Endodermal cell (in vitro differentiated cells): ENCODE measurements at regions not wholly inside any gene's neighbourhood (a gene's known extent, or its start where the extent isn't known, plus 50 kb on each side); places are given as distances from the start of the nearest gene placed in this dataset.

Experiments used
- DNase-seq: peaks from one replicate; pipeline ENCODE4 v3.0.0-alpha.2; 2017
- H3K27ac ChIP-seq: 2 replicates; pipeline ENCODE4 v1.5.1; 2013; ENCODE audit warnings: mild to moderate bottlenecking, low read depth, low read length, moderate library complexity
- H3K27me3 ChIP-seq: 2 replicates; pipeline ENCODE4 v1.6.1; 2013; ENCODE audit warnings: mild to moderate bottlenecking, low read length, moderate library complexity; ENCODE audit not compliant: insufficient read depth, control insufficient read depth, poor library complexity, severe bottlenecking
- H3K36me3 ChIP-seq: 2 replicates; pipeline ENCODE4 v1.7.0; 2013; ENCODE audit warnings: mild to moderate bottlenecking, low read length, moderate library complexity; ENCODE audit not compliant: control insufficient read depth, insufficient read depth
- H3K4me1 ChIP-seq: one replicate; pipeline ENCODE4 v1.7.0; 2013; ENCODE audit warnings: low read length; ENCODE audit not compliant: control insufficient read depth, insufficient read depth
- H3K4me3 ChIP-seq: 2 replicates; pipeline ENCODE4 v1.5.1; 2013; ENCODE audit warnings: mild to moderate bottlenecking, low read length, moderate library complexity
- H3K9ac ChIP-seq: 2 replicates; pipeline ENCODE4 v1.6.1; 2013; ENCODE audit warnings: mild to moderate bottlenecking, low read length, moderate library complexity; ENCODE audit not compliant: poor library complexity, severe bottlenecking; ENCODE audit errors: extremely low read depth
- H3K9me3 ChIP-seq: 2 replicates; pipeline ENCODE4 v1.6.1; 2013; ENCODE audit warnings: mild to moderate bottlenecking, low read length, moderate library complexity; ENCODE audit not compliant: control insufficient read depth
- H3K27ac Mint-ChIP-seq: 2 replicates; pipeline ENCODE4 v1.8.0; 2020; ENCODE audit warnings: mixed read lengths
- H3K27me3 Mint-ChIP-seq: 2 replicates; pipeline ENCODE4 v1.8.0; 2021; ENCODE audit warnings: mild to moderate bottlenecking, mixed read lengths; ENCODE audit not compliant: insufficient read depth
- H3K36me3 Mint-ChIP-seq: 2 replicates; pipeline ENCODE4 v1.8.0; 2020; ENCODE audit warnings: low read depth, mixed read lengths
- H3K4me1 Mint-ChIP-seq: 2 replicates; pipeline ENCODE4 v1.8.0; 2020; ENCODE audit warnings: mixed read lengths
- H3K4me3 Mint-ChIP-seq: 2 replicates; pipeline ENCODE4 v1.8.0; 2020; ENCODE audit warnings: mild to moderate bottlenecking, moderate library complexity, mixed read lengths
- H3K9me3 Mint-ChIP-seq: 2 replicates; pipeline ENCODE4 v1.8.0; 2020; ENCODE audit warnings: mild to moderate bottlenecking, mixed read lengths
- WGBS, 2 experiments: methylation state at CpG; one replicate each; pipeline versions ENCODE4 v1.1.5 to v1.1.7; 2013; ENCODE audit warnings: missing lambda C conversion rate in 2 of 2, mixed read lengths in 1 of 2; ENCODE audit not compliant: insufficient coverage in 1 of 2, insufficient read length in 1 of 2; 5-methylcytosine and 5-hydroxymethylcytosine counted together
- TF ChIP-seq, protein P1 (sequence below): fragments of 200-600 bp; sonication (generic); conservative IDR thresholded peaks from 2 replicates; pipeline ENCODE4 v1.5.0; 2021; ENCODE audit warnings: antibody characterized with exemption, mild to moderate bottlenecking

DNA sequence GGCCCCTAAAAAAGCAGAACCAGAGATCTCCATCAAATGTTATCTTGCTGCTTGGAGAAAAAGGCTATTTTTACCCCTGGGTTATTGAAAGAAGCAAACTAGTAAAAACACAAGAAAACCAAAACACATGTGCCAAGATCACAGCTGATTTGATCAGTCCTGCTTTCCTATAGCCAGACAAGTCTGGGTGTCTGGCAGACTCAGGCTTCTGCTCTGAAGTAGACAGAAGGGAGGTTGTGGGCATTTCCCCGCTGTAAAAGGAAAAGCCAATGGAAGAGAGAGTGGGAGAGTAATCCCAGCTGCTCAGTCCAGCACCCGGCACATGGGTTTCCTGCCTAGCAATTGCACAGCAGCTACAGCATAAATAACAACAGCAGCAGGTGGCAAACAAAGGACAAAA lies 177.9 kb downstream of the PHLDA1 start:
- H3K9me3 Mint-ChIP-seq: no peaks in the 10 kb centered on the region
- H3K36me3 ChIP-seq: no peaks in the 10 kb centered on the region
- H3K9me3 ChIP-seq: no peaks in the 10 kb centered on the region
- H3K4me3 Mint-ChIP-seq: no peak overlapping the region
- H3K4me3 ChIP-seq: no peak overlapping the region
- H3K27ac ChIP-seq: peak overlapping the region; percentile 49
- no peaks in the 10 kb centered on the region for H3K27me3 ChIP-seq
- H3K36me3 Mint-ChIP-seq: no peaks in the 10 kb centered on the region
- no peaks in the 10 kb centered on the region for H3K4me1 ChIP-seq
- 93 to 100% methylated on average over 1 to 2 of the region's 2 CpGs for WGBS, 2 experiments
- no peak overlapping the region for H3K27ac Mint-ChIP-seq
- DNase-seq: no peak
- H3K27me3 Mint-ChIP-seq: no peaks in the 10 kb centered on the region
- no peak overlapping the region for H3K9ac ChIP-seq
- H3K4me1 Mint-ChIP-seq: peaks cover 3% of the 10 kb centered on the region
- TF ChIP-seq, protein P1, sequence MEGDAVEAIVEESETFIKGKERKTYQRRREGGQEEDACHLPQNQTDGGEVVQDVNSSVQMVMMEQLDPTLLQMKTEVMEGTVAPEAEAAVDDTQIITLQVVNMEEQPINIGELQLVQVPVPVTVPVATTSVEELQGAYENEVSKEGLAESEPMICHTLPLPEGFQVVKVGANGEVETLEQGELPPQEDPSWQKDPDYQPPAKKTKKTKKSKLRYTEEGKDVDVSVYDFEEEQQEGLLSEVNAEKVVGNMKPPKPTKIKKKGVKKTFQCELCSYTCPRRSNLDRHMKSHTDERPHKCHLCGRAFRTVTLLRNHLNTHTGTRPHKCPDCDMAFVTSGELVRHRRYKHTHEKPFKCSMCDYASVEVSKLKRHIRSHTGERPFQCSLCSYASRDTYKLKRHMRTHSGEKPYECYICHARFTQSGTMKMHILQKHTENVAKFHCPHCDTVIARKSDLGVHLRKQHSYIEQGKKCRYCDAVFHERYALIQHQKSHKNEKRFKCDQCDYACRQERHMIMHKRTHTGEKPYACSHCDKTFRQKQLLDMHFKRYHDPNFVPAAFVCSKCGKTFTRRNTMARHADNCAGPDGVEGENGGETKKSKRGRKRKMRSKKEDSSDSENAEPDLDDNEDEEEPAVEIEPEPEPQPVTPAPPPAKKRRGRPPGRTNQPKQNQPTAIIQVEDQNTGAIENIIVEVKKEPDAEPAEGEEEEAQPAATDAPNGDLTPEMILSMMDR: no peak

DNA sequence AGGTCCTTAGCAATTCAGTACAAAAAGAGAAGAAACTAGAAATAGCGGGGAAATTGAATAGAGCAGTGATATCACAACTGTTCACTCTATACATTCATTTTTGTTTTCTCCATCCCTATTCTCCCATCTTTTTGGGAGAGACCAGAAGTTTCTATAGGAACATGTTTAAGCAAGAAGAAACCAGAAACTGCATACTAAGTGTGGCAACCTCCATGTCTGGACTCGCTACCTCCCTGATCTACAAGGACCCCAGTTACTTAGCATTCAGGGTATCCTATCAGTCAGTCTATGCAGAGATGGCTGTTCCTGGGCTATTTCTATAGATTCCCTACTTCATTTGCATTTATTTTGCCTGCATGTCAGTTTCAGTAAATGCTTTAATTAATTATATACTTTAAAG lies 178.6 kb downstream of the PHLDA1 start:
- Mint-ChIP-seq H3K9me3 (no peaks in the 10 kb centered on the region), H3K27me3 (no peaks in the 10 kb centered on the region), H3K27ac (no peak overlapping the region), H3K4me1 (peaks cover 3% of the 10 kb centered on the region), H3K36me3 (no peaks in the 10 kb centered on the region), H3K4me3 (no peak overlapping the region)
- H3K4me3 ChIP-seq: no peak overlapping the region
- 56 to 70% methylated on average over 1 to 2 of the region's 2 CpGs for WGBS, 2 experiments
- TF ChIP-seq, protein P1: no peak
- H3K27me3 ChIP-seq: no peaks in the 10 kb centered on the region
- H3K9ac ChIP-seq: no peak overlapping the region
- no peaks in the 10 kb centered on the region for H3K9me3 ChIP-seq
- H3K4me1 ChIP-seq: no peaks in the 10 kb centered on the region
- H3K27ac ChIP-seq: no peak overlapping the region
- H3K36me3 ChIP-seq: no peaks in the 10 kb centered on the region
- no peak for DNase-seq

DNA sequence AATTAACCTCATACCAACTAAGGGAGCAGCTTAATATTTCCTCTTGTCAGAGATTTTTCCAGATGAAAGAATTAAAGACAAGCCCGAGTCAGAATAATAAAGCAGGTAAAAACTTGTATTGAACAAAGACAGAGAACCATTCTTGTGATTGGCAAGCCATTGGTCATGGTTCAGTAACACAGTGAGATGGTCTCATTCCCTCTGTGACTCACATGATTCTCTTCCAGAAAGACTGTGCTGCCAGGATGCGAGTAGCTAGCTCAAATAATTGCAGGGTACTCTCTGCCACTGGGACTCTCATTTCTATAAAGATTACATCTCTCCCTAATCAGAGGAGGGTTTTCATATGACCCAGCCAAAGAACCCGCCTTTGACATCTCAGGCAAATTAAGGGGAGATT lies 179.4 kb downstream of the PHLDA1 start:
- no peak overlapping the region for H3K27ac Mint-ChIP-seq
- Histone ChIP-seq H3K27me3 (no peaks in the 10 kb centered on the region), H3K27ac (no peak overlapping the region), H3K9me3 (no peaks in the 10 kb centered on the region), H3K36me3 (no peaks in the 10 kb centered on the region), H3K4me3 (no peak overlapping the region), H3K4me1 (no peaks in the 10 kb centered on the region), H3K9ac (no peak overlapping the region)
- no peak for DNase-seq
- TF ChIP-seq, protein P1: no peak
- no peaks in the 10 kb centered on the region for H3K9me3 Mint-ChIP-seq
- 86 to 93% methylated on average over 2 to 3 of the region's 3 CpGs for WGBS, 2 experiments
- no peaks in the 10 kb centered on the region for H3K36me3 Mint-ChIP-seq
- H3K4me1 Mint-ChIP-seq: peaks cover 3% of the 10 kb centered on the region
- H3K27me3 Mint-ChIP-seq: no peaks in the 10 kb centered on the region
- H3K4me3 Mint-ChIP-seq: no peak overlapping the region
